NK-92 treated with Interleukin-12 subunit alpha and Interleukin-12 subunit beta, amount 100 ng/mL, for 24 hours (cell line): ENCODE measurements at regions not wholly inside any gene's neighbourhood (a gene's known extent, or its start where the extent isn't known, plus 50 kb on each side); places are given as distances from the start of the nearest gene placed in this dataset.

Experiments
- DNase-seq: peaks from one replicate; lab custom pipeline; 2025; lab: John Stamatoyannopoulos, UW

DNA sequence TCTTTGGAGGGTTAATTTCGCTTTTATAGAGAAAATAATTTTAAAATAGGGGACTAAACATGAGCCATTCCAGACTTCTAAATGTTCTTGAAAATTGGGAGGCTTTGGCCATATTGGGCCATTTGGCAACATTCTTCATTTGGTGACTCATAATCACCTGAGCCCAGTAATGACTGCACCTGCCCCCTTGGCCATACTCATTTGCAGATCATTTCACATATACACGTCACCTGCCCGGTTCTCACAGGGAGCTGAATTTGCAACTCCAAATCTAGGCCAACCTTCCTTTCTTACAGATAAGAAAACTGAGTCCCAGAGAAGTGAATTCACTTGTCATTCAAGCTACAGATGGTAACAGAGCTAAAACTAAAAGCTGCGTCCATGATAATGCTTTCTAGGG lies 289.7 kb downstream of the EPHA4 start:
- no peak for DNase-seq

DNA sequence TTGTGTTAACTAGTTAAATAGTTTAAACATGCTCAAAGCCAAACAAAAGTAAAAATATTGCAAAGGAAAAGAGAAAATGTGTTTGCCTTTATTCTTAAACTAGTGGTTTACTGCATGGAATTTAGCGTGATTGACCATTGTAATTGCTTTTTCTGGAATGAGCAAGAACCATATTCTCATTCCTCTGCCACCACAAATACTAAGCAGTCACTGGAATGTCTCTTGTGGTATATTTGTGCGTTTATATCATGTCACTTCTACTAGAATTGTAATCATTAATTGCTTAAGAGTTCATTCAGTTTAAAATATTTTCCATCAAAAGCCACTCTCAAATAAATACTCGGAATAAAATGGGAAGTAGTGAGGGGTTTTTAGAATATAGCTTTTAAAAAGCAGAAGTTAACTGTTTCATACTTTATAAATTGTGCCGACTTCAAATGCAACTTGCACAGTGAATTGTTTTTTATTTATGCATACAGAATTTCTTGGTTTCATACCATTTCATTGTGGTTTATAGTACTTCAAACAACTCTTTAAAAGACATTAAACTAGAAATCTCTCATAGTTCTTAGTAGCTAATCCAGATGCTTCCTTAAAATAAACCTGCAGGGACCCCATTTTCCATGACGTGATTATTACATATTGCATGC lies 288.1 kb downstream of the EPHA4 start:
- DNase-seq = no peak

DNA sequence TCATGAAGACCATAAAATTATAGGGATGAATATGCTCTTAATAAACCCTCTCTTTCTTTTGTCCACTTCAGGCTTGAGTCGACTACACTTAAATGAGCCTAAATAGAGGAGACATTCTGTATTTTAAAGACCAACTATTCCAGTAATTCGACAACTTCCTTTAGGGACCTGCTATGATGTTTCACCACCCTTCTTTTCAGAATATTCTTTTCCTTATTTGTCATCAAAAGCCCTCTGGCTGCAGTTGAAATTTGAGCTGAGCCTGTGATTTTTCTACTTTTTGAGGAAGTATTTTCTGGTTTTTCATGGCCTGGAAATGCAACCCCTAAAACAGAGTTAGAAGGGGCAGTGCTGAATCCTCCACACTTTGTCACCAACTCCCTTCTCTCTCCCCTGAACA lies 287.0 kb downstream of the EPHA4 start:
- no peak for DNase-seq

DNA sequence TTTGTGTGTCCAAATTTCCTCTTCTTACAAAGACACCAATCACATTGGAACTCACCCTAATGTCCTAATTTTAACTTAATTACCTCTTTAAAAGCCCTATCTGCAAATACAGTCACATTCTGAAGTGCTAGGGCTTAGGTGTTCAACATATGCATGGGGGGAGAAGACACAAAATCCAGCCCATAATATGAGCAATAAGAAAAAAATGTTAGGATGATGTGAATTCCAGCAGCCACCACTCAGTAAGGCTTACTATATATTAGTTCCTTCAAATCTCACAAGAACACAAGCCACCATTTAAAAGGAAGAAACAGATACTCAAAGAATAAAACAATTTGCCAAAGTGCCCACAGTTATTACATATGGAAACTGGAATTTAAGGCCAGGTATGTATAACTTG lies 285.7 kb downstream of the EPHA4 start:
- DNase-seq = no peak

DNA sequence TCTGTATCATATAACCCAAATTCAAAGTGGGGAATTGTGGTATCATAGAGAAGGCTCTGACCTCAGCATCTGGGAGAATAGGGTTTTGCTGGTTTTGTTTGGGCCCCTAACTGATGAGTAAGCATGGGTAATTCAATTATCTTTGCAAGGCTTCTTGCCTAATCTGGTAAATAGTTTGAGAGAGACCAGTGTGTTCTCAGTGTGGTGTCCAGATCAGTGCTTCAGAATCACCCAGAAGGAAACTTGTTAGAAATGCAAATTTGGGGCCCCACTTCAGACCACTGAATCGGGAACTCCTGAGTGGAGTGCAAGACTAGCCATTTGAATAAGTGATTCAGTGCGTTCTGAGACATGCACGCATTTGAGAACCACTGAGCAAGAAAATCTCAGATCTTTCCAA lies 282.7 kb downstream of the EPHA4 start:
- DNase-seq = no peak

DNA sequence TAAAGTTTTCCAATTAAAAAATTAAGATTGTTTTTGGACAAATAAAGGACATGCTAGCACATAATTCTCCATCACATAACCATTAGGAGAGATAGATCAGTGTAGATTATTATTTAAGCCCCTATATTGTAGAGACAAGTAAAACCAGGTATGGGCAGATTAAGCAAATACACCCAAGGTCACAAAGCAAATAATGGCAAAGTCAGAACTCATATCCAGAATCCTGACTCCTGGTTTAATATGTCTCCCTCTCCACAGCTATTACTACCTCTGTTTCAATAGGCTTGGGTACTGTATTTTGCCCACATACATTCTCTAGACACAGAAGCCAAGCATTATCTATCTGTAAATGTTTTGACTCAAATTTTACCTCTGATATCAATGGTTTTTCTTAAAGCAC lies 282.3 kb downstream of the EPHA4 start:
- no peak for DNase-seq

DNA sequence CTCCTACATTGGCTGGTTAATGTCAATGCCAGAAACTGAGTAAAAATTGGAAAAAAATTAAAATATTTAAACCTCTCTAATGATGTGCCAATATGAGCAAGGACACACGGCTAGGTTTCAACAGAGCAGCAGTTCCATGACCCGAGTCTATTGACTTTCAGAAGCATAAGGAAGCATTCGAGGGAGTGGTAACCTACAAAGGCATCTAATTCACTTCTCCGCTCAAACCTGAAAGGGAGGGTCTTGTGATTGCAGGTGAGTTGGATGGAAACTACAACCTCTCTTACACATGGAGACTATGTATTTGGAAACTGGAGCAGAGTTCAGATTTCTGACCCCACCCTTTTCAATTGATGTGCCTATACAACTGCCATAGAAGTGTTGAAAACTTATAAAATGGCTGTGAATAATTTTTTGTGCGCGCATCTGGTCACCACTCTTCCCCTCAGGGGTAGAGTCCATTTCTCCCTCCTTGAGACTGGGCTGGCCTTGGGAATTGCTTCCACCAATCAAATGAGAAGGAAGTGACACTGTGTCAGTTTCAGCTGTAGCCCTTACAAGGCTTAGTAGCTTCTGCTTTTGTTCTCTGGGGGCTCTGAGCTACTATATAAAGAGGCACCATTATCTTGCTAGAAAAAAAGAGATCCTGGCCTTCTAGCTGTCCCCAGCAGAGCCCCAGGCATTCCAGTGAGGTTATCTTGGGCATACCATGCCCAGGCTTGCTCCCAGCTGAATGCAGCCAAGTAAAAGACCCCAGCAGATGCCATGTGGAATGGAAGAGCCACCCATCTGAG lies 278.0 kb downstream of the EPHA4 start:
- no peak for DNase-seq

DNA sequence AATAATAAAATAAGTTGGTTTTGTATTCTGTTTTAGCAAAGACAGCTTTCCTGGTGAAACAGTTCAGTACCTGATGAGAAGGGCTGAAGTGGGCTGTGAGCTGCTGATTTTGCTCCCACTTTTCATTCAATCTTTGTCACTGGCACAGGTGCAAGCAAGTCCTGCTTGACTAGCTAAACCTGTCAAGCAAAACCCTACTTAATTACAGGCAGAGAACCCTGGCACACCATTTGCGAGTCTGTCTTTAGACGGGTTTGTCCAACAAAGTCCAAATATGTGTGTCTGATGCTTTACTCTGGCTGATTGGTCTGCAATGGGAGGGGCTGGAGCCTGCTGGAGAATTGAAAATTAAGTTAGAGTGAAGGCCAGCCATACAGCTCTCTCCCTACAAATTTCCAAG lies 267.2 kb downstream of the EPHA4 start:
- no peak for DNase-seq

DNA sequence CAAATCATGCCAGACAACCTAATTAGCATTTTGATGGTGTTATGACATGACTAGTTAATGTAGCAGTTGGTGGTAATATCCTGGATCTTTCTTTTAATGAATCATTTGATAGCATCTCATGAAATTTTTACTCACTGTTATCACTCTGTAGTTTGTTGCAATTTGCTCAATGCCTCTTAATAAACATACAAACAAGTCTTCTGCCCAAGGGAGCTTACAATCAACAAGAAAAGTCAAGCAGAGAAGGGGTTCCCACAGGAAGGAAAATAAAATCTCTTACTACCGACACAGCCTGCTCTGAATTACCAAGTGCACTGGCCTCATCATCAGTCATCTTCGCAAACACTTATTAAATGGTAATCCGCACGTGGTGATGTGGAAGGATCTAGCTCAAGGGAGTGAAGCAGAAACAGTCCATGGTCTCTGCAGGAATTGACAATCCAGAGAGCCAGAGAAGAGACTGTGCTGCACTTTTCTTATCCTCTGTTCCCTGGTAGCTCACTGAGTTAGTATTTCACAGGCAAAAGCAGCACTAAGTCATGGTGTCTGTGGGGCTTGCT lies 263.5 kb downstream of the EPHA4 start:
- no peak for DNase-seq

DNA sequence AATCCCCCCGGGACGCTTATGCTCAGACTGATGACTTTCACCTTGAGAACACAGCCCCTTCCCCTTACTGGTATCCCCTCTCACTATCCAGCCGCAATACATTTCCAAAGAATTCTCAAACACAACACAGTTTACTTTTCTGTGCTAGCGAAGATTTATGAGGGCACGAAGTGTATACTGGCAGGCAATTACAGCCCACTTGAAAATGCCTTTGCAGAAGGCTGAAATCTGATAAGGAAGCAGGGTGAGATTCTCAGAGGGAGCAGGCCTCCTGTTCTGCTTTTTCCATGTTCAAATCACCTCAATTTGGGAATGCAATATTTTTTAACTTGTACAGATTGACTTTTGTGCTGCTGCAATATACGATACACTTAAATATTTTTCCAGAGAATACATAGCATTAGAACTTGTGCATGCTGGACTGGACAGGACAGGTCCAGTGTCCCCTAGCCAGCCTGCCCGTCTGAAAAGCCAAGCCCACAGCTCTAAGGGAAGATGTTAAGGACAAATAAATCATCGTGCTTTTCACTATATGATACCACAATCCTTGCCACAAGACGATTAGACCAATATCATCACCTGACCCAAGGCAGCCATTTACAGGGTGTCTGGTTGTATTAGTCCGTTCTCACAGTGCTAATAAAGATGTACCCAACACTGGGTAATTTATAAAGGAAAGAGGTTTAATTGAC lies 262.1 kb downstream of the EPHA4 start:
- DNase-seq = no peak

DNA sequence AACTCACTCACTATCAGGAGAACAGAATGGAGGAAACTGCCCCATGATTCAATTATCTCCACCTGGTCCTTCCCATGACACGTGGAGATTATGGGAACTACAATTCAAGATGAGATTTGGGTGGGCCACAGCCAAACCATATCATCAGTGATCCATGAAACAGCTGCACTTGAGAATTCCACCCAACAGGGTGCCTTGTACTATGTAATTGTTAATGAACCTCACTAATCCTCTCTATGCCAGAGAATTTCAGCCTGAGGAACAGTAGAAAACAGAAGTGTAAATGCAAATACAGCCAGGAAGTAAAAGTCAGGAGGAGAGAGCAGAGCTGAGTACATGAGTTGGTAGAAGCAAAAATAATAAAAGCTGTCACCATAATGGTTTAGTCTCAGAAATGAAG lies 261.4 kb downstream of the EPHA4 start:
- no peak for DNase-seq

DNA sequence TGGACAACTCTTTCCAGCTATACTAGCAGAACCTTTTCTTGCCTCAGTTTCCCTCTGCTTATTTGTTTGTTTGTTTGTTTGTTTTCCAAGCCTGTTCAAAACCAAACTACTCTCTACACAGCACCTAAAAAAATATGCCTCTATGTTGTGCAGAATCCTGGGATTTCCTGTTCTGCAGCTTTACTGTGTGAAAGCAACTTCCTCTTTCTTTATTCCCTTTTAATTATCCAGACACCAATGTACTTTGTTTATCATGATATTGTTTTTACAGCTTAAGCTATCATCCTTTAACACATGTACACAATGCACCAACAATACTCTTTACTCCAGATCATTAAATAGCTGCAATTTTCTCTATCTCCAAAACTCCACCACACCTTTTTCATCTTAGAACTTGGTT lies 259.5 kb downstream of the EPHA4 start:
- DNase-seq = no peak

DNA sequence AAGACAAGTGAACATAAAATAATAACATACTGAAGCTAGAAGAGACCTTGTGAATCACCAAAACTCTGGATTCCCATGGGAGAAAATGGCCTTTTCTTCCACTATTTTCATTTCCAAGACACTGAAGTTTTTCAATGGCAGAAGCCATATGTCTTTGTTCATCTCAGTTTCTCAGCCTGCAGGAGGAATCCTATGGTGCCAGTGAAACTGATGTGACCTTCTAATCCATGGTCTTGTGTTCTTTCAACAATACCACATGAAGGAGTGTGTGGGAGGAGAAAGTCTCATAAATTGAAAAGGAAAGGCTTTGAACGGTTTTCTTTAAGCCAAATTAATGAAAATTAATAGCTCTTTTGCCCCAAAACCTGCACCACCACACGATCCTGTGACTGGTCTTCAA lies 257.3 kb downstream of the EPHA4 start:
- DNase-seq = no peak

DNA sequence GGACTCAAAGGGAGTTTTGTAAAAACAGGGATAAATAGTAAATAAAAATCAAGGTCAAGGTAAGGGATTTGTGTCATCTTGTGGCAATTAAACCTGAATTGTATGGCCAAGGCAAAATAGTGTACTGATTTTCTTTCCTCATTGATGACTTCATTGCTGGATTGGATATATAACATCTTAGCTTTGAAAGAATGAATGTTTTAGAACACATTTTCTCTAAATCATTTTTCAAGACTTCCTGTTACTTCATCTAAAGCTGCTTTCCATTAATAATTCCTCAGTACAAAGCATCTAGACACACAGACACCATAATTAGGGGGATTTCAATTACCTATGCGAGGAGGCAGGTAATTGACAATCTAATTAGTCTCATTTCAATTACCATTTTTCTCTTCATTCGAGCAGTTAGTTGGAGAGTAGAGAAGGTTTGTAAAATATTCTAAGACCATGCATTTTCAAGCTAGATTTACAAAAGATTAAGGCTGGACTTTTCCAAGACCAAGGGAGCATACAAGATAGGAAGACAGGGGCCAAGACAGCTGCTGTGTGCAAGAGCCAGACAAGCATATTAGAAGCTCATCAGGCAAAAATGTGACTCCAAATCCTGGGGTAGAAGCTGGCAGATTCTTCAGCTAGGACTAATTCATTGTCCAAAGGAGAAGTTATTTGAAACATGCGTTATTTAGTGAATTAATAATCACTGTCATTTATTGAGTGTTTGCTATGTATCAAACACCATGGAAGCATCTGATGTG lies 253.6 kb downstream of the EPHA4 start:
- DNase-seq = no peak

DNA sequence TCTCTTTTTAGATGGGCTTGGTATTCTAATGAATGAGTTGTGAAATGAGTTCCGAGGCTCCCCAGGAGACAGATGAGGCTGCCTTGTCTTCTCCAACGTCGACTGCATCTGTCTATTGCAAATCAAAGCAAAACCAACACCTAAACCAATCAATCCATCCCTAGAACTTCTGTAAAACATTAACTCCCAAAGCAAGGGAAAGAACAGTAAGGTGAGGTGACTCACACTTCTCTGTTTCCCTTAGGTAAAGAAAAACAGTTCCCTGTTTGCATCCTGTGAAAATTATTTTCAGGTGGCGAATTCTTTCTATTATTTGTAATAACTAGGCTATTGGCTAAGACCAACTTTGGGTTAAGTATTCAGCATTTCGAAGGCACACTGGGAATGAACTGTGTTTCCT lies 249.4 kb downstream of the EPHA4 start:
- DNase-seq = no peak

DNA sequence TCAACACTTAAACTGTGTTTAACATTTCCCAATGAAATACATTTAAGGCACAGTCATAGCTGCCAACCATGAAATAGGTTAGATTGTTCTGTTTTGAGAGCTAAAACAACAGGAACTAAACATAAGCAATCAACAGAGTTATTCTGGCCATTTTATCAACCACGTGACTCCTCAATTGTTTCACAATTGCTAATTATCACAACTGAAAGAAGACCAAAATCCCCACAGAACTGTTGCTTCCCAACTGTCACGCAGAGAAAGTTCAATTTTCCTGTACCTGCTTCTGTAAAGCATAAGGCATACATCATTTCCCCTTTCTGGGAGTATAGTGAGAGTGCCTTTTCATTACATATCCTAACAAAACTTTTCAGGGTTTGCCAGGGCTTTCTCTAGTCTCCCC lies 248.6 kb downstream of the EPHA4 start:
- no peak for DNase-seq

DNA sequence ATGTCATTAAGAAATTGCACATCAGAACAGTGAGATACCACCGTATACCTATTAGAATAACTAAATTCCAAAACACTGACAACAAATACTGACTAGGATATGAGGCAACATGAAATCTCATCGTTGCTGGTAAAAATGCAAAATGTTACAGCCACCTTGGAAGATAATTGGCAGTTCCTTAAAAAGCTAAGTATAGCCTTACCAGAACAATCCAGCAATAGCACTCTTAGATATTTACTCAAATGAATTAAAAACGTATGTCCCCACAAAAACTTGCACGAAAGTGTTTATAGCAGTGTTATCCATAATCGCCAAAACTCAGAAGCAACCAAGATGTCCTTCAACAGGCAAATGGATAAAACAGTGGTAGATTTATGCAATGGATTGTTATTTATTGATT lies 241.7 kb downstream of the EPHA4 start:
- no peak for DNase-seq

DNA sequence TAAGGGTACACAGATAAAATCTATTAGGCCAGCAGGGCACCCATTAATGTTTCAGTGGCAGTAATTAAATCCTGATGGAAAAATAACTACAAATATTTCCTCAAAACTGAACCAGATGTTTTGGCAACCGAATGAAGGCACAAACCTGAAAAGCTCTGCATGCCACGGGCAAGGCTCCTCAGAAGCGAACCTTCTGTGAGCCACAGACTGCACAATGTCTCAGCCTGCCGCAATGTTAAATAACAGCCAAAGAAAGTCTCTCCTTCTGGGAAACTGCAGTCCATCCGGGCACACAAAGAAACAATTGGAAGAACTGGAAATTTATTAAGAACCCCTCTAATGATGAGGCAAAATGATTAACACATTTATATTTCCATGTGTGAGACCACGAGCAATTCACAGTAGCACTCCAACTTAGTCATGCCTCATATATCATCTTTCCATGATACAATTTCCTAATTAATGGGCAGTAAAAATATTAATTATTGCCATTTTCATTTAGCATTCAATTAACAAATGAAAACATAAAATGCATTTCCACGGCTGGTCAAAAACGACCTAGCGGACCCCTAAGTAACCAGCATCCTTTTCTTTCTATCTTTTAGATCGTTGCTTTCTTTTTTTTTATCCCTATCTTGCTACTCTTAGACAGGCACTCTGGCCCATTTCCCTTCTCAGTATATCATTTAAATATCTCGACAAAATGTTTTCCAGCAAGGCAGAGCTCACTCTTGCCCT lies 237.5 kb downstream of the EPHA4 start:
- no peak for DNase-seq

DNA sequence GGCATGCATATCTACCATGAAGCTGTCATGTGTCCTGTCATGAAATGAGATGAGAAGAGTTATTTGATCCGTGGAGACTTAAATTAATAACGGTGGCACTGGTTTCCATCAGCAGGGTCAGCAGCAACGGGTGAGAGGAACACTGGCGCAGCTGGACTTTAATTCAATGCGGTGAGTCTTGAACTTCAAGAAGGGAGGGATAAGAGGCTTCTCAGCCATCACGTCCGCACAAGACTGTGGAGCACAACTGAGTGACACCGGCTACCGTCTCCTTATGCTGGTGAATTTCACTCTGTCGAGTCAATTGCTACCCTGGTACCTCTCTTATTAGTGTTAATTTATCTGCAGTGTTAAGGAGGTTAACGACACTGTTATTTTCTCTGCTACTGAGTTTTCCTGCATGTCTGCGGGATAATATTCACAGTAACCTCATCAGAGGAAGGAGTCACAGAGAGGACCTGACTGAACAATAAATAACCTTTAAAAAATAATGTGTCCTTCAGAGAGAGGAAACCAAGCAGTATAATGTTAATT lies 236.8 kb downstream of the EPHA4 start:
- DNase-seq = no peak

DNA sequence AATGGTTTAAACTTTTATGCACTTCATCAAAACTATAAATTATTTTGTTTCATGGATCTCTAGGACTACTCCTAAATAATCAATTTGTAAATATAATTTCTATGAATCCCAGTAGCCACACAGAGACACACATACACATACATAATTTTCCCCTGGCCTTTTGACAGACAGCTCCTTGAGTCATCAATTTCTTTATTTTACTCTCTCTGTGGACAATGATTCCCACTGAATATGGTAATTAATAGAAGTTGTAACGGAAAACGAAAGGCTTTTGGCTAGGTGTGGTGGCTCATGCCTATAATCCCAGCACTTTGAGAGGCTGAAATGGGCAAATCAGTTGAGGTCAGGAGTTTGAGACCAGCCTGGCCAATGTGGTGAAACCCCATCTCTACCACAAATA lies 235.1 kb downstream of the EPHA4 start:
- no peak for DNase-seq

DNA sequence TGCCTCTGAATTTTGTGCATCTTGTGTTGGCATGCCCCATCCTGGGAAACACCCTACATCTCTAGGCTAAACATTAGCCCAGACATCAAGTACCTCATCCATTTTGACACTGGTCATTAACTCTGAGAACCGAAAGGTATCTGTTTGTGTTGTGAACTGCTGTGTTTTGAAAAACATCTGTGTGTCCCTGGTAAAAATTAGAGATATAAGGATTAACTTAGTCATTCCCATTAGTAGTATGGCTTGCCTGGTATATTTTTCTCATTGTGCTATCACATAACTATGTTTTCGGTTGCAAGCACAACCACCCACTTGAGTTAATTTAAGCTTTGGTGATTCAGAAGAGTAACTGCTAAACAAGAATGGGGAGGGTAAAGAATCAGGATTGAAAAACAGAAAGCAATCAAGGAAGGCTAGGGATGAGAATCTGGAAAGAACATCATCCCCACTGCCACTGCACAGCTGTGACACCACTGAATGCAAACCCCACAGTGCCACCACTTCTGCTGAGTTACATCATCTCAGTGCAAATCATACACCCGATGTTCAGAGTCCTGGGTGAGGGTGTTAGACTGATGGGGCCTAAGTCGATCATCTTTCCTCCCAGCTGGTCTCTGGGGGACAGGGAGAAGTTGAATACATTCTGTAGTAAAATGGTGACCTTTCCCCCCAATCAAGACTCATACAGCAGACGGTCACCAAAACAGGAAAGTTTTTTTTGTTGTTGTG lies 234.0 kb downstream of the EPHA4 start:
- no peak for DNase-seq
